GM19043 (cell line): ENCODE measurements at regions not wholly inside any gene's neighbourhood (a gene's known extent, or its start where the extent isn't known, plus 50 kb on each side); places are given as distances from the start of the nearest gene placed in this dataset.
"Not testable (repeated sequence)": the region's sequence is repeated elsewhere in the genome, so short reads cannot be mapped to it uniquely, and the experiment has no call there.

ENCODE experiments used
- ATAC-seq: cut with Tn5 transposase; IDR thresholded peaks from one replicate; pipeline ENCODE4 v1.9.1; 2021; ENCODE audit warnings: low read depth; ENCODE audit not compliant: unreplicated experiment

DNA sequence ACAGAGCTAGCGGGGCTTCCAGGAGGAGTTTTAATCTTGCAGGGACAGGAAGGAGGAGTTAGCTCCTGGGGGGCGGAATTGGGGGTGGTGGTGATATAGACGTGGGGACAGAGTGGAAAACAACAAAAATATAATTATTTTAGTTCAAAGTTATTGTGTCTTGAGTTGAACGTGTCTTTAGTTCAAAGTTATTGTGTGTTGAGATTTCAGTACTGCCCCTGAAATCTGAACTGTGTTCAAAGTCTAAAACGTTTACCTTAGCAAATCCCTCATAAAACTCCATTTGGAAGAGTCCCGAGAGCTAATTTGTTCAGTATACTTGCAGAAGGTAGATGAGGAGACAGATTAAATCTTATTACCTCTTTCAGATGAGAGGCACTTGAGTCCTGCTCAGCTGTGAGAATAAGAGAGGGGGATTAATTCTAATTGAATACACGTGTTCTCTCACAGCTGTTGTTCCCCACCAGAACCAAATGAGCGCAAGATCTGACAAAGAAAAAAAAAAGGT lies 132.4 kb upstream of the ALDH3B2 start:
- not testable (repeated sequence) for ATAC-seq

DNA sequence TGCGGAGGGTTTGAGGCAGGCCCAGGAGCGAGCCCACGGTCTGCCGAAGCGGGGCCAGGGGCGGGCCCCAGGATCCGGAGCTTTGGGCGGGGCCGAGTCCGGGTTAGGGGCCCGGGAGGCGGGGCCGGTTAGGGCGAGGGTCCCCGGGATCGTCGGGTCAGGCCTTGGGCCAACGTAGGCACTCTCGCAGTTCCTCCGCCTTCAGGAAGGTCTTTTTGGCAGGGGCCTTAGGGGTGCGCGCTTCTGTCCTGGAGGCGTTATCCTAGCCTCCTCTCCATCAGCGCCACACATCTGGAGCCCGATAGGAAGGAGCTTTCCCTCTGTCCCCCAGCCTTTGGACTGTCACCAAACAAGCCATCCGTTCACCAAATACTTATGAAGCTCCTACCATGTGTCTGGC lies 131.8 kb upstream of the ALDH3B2 start:
- not testable (repeated sequence) for ATAC-seq

DNA sequence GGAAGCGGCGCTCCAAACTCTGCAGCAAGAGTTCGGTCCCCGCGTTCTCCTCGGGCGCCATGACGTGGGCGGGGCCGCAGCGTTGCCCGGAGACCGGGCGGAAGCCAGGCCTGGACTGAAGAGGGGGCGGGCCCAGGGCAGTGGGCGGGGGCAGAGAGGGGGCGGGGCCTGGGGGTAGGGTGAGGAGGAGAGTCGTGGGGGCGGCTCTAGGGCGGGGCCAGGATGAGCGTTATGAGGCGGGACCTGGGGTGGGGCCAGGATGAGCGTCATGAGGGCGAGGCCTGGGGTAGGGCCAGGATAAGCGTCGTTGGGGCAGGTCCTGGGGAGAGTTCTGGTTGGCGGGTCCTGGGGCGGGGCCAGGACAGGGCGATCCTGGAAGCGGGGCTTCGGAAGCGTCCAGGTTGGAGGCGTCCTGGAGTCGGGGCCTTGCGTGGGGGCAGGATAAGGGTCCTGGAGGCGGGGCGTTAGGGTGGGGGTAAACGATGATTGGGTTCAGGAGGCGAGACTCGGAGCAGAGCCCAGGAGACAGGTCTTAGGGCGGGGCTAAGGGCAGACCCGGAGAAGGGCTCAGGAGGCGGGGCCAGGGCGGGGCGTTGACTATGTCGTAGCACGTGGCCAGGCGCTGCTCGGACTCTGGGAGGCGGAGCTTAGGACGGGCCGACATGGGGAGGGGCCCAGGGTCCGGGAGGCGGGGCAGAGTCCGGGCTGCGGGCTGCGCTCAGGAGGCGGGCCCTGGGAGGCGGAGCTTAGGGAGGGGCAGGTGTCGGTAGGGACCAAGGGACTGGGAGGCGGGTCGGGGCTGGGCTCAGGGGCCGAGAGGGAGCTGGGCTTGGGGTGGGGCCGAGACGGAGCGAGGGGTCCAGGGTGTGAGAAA lies 131.1 kb upstream of the ALDH3B2 start:
- peak; percentile 94 for ATAC-seq

DNA sequence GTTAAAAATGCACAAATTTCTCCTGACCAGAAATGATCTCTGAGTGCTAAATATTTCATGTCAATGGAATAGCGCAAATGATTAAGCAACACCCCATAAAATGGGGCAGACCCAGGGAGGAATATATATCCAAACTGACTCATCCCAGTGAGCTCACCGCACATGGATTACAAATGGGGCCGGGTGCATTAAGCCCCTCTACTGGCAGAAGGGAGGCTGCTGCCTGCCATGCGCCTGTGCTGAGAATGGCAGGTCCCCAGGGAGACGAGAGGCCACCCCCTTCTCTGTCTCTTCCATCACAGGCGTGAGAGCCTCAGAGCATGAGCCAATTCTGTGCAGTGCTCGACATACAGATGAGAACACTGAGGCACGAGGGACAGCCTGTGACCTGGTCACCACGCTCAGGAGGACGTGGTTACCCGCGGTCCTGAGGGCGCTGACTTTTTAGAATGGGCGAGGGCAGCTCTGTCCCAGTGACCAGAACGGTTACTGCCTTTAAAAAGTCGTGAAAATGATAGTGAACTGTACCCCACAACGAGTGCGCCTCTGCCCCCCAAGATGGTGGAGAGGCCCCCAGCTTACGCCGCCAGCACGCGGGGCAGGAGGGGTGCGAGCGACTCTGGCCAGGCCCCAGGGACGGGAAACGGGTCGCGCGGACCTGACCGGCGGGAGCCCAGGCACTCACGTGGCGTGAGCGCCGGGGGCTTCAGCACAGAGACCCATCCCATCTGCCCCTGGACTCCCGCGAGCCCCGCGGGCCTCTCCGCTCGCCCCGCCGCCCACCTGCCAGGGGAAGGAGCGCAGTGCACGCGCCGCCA lies 130.2 kb upstream of the ALDH3B2 start:
- ATAC-seq: not testable (repeated sequence)

DNA sequence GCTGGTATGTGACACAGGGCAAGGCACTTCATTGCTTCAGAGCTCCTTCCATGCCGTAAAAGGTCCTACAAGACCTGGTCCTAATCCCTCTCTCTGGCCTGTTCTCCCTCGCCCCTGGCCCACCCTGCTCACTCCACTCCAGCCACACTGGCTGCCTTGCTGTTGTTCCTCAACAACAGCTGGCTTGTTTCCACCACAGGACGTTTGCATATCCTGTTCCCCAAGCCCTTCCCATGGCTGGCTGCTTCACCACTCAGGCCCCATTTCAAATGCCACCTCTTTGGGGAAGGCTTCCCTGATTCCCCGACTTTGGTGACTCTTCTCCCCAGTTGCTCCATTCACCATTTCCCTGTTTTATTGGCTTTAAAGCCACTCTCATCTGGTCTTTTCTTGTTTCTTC lies 129.1 kb upstream of the ALDH3B2 start:
- ATAC-seq: not testable (repeated sequence)

DNA sequence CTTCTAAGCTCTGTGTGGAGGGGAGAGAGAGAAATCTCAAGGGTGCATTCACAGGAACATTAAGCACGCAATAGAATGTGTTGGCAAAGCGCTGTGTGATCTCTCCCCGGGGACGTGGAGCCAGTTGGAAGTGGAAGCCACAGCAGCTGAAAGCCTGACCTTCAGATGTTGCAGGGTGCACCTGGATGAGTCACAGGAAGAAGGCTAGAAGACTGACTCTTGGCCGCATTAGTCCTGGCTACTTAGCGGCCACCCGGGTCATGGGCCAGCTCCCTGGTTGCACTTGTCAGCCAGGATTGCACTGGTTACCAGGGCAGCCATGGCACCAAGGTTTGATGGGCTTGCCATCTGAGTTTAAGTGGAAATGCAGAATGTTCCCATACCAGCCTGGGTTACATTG lies 128.6 kb upstream of the ALDH3B2 start:
- ATAC-seq: not testable (repeated sequence)

DNA sequence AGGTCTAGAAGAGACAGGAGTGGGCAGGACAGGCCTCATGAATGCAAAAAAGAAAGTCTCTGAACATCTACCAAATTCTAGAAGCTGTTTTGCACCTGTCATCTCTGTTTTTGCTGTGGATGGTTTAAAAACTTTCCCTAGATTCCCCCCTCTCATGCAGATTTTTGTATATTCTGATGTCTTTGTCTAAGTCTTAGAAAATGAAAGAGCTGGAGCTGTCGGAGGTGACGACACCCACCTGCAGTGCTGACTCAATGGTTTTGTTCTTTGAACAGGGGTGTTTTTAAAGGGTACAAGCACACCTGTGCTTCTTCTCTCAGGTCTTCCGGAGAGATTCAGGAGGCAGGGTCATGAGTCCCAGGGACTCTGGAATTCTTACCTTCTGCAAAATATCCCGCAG lies 128.2 kb upstream of the ALDH3B2 start:
- ATAC-seq: not testable (repeated sequence)

DNA sequence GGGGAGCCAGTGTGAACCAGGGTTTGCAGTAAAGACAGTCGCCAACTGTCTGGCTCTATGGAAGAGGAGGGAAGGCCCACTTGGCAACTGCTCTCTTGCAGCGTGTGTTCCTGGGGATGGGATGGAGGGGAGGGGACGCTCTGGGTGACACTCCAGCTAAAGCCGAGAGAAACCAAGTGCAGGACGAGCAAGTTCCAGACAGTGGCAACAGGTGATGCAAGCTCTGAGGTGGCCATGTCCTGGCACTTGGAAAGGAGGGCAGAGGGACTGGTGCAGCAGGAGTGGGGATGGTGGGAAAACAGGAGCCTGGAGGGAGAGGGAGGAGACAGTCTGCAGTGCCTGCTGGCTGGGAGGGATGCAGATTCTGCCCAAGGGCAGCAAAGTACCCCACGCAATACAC lies 127.0 kb upstream of the ALDH3B2 start:
- not testable (repeated sequence) for ATAC-seq

DNA sequence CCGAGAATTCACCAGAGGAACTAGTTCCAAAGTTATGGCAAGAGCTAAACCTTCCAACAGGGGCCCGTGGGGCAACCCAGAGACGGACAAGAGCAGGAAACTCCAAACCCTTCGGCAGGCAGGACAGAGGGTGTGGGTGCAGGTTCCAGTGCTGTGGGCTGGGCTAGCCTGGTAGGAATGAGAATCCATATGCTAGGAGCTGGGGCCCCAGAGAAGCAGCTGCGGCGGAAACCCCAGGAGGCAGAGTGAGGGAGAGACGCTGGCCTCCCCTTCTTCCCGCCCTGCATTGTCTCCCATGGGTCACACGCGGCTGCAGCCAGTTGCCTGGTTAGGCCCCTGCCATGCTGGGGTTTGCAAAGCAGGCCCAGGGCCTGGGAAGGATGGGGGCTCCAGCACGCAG lies 126.2 kb upstream of the ALDH3B2 start:
- not testable (repeated sequence) for ATAC-seq

DNA sequence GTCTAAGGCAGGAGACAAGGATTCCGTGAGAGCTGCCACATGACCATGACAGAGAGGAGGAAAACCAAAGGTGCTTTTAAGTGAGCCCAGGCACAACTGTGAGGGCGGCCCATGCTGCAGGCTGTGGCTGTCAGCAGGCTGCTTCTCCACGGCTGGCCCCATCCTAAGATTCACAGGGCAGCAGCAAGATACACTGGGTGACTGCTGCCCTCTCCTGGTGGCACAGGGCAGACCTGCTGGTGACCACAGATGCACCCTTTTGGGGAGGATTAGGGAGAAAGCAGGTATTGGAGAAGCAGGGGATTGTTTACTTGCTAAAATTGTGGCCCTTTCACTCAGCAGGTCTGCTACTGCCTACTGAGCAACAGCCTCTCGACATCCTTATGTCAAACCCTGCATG lies 125.4 kb upstream of the ALDH3B2 start:
- not testable (repeated sequence) for ATAC-seq

DNA sequence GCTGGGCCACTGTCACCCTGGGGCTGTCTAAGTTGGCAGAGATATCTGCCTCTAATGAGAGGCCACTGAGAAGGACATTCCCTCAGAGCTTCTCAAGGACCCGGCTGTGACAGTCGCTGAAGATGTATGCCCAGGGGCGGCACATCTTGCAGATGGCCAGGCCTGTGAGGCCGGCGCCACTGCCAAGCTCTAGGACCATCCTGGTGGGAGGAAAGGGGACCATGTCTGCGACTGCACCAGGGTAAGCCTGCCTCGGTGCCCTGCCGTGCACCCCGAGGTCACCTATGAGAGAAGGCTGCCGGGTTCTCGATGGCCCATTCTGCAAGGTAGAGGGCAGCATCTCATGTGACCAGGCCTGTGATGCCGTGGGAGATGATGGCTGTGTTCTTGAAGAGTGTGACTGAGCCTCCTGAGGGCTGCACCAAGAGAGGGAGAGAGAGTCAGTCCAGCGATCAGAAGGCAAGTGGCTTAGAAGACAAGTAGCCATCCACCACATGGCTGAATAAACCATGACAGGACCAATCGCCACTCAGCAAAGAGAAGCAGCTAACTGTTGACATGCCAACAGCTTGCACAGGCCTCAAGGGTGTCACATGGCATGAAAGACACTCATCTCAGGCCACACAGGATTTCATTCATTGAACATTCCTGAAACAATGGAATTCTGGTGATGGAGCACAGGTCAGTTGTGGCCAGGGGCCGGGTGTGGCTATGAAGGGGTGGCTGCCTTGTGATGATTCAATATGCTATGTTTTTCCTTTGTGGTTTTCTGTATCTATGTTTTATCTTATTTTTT lies 123.5 kb upstream of the ALDH3B2 start:
- not testable (repeated sequence) for ATAC-seq

DNA sequence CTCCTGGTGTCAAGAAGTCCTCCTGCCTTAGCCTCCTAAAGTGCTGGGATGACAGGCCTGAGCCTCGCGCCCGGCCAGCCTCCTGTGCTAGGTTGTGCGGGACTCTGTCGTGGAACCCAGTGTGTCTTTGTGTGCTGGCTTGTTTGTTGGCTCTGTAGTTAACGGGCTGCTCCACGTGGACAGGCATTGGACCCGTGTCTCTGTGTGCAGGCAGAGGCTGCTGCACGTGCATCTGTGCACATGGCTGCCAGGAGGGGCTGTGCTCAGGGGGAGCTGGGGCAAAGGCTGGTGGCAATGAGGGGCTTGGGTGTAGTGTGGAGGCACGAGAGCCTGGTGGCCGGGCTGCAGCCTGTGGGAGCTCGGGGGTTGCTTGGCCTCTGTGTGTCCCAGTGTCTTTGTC lies 121.3 kb upstream of the ALDH3B2 start:
- no peak for ATAC-seq

DNA sequence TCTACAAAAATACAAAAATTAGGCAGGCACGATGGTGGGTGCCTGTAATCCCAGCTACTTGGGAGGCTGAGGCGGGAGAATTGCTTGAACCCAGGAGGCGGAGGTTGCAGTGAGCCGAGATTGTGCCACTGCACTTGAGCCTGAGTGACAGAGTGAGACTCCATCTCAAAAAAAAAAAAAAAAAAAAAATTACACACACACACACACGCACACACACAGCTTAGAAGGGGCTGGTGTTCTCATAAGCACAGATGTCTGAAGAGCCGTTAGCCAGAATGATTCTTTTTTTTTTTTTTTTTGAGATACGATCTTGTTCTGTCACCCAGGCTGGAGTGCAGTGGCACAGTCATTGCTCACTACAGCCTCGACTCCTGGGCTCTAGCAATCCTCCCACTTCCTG lies 119.3 kb upstream of the ALDH3B2 start:
- ATAC-seq: not testable (repeated sequence)

DNA sequence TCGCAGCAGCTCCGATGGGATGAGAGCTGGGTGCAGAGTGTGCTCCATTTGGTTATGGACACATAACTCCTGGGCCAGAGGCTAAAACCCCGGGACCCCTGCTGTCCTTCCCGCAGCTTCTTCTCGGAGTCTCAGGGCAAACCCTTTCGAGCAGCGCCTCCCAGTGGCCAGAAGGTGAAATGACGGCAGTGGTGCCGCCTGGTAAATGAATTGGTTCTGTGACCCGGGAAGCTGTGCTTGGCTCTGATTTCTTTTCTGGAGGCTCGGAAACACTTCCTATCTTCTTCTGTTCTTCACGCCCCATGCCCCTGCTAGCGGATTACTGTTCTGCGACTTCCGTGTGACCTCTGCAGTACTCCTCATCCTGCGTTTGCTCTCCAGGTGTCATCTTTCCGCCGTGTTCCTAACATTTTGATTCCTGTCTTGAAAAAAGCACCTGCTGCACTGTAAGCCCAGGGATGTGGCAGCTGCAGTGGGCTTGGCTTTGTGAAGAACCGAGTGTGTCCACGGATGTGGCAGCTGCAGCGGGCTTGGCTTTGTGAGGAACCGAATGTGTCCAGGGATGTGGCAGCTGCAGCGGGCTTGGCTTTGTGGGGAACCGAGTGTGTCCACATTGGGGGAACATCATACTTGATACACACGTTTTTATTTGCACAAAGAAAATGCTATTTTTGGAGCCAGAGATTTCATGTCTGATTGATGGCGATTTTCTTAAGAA lies 118.0 kb upstream of the ALDH3B2 start:
- not testable (repeated sequence) for ATAC-seq

DNA sequence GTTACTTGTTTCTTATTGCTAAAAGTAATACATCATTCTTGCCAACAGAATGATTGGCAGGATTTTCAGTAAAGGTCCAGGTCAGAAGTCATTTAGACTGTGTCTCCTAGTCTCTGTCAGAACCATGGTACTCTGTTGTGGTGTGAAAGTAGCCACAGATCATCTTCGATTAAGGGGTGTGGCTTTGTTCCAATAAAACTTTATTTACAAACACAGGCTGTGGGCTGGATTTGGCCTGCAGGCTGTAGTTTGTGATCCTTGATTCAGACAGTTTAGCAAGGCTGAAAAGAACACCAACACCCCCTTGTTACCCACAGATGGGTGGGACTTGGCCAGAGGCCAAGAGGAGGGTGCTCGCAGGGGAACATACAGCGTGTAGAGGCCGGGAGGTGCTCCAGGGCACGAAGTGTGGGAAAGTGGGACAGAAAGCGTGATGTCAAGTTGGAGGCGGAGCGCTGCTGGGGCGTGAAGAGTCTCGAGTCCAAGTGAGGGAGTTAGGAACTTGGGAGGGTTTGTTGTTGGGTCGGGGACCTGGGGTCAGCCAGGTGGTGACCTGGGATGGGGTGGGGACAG lies 117.3 kb upstream of the ALDH3B2 start:
- not testable (repeated sequence) for ATAC-seq

DNA sequence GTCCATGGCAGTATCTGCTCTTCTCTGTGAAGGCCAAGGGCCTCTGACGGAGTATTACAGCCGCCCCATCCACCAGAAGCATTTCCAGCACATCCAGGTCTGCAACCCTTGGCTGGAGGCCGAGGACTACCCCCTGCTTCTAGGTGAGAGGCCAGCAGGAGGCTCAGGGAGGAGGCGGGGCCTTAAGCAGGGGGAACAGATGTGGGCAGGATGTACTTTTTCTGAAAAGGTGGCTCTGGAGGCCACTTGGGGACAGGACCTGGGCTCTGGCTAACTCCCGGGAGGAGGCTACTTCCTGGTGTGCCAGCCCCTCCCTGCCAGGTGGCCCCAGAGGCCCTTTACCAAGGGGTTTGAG lies 113.9 kb upstream of the ALDH3B2 start:
- ATAC-seq: not testable (repeated sequence)

DNA sequence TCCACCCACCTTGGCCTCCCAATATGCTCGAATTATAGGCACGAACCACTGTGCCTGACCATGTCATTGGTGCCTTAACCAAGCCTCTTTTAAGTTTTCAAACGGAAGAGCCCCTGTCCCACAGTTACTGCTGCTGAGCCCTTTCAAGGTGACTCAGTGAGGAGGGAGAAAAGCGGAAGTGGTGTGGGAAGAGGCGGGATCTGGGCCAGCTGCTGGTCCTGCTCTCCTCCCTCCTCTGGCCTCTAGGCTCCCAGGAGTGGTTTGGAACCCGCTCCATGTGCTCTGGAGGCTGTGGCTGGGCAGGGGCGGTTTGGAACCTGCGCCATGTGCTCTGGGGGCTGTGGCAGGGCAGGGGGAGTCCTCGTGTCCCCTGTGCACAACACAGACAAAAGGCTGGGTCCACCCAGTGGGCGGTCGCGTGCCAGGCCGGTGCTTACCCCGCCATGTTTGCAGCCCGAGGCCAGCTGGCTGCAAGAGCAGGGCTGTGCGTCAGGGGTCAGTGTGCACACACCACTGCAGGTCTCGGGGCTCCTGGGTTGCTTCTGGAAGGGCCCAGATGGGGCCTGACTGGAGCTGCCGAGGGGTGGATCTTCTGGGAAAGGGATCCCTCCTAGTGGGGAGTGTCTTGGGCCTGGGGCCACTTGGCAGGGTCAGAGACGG lies 113.4 kb upstream of the ALDH3B2 start:
- ATAC-seq: not testable (repeated sequence)

DNA sequence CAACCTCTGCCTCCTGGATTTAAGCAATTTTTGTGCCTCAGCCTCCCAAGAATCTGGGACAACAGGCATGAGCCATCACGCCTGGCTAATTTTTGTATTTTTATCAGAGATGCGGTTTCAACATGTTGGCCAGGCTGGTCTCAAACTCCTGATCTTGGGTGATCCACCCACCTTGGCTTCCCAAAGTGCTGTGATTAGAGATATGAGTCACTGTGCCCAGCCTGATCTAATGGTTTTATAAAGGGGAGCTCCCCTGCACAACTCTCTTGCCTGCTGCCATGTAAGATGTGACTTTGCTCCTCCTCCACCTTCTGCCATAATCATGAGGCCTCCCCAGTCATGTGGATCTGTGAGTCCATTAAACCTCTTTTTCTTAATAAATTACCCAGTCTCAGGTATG lies 107.5 kb upstream of the ALDH3B2 start:
- ATAC-seq: not testable (repeated sequence)

DNA sequence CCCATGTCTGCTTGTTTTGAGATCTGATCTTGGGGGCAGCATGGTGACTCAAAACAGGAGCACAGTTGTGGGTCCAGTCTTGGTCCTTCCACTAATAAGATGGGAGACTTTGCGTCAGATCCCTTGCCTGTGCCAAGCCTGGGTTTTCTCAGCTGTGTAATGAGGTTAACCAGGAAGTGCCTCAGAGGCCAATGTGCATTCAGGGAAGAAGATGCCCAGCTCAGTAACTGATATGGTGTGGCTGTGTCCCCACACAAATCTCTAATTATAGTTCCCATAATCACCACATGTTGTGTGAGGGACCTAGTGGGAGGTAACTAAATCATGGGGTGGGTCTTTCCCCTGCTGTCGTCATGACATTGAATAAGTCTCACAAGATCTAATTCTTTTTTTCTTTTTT lies 107.1 kb upstream of the ALDH3B2 start:
- ATAC-seq: not testable (repeated sequence)
